Islet of Langerhans (tissue), 1 donor: ENCODE measurements at regions not wholly inside any gene's neighbourhood (a gene's known extent, or its start where the extent isn't known, plus 50 kb on each side); places are given as distances from the start of the nearest gene placed in this dataset.

Experiments used
- FAIRE-seq: peaks from one replicate; lab custom pipeline; 2011; peaks lifted over from hg19 to GRCh38; lab: Jason Lieb, UNC

DNA sequence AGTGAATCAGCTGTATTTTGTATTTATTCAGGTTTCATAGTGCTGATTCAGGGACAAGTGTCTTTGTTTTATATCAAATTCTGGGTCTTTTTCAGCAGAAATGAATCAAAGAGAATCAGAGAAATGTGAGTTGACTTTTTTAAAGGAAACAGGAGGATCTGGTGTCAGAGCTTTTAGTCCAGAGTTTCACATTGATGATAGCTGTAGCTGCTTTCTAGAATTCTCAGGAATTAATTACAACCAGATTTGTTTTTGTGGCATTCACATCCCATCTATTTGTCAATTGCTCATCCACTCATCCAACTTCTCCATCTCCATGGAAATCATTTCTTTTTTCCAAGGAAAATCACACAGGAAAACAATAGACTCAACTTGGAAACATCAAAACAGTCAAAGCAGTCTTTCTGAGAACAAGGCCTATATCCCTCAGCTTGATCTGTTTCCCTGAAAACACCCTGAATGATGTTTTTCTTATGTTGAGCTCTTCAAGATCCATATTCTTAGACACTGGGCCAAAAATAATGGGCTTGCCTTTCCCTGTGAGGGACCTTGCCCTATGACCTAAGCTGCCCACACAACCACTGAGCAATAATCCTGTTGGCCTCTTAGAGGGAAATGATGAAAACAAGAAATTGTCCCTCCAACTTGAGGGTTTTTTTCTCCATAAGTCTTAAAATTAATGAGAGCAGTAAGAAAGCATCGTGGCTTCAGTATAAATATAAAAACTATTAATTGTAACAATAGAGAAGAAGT is 249.5 kb upstream of the FN1 start:
- FAIRE-seq = no peak

DNA sequence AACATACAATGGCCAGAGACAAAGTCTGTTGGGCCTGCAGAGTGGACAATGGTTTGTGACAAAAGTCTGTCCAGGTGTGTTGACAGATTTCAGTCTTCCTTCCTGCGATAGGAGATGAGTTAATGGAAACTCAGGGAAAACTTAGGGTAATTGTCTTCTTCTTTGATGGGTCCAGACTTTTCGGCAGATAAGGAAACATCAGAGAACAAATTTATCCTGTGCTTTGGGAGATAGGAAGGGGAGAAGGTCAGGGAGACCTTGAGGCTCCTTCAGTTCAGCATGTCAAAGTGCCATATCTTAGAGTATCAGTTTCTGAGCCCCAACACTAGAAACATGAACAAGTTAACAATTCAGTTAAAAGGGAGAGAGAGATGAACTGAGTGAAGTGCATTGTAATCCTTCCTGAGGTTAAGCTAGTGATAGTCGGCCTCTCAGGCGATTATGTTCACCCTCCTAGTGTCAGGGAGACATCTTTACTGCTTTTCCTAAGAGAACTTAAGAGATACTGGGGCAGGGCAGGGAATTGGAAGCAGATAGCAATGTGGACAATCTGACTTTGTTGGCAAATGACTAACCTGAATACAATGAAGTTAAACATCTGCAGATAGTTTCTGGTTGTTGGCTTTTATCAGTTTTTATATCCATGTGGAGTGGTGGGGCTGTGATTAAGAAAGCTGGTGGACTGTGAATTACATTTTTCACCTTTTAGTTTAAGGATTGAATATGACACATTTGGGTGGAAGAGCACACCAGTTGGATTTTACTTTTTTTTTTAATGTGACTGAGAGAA is 248.8 kb upstream of the FN1 start:
- no peak for FAIRE-seq

DNA sequence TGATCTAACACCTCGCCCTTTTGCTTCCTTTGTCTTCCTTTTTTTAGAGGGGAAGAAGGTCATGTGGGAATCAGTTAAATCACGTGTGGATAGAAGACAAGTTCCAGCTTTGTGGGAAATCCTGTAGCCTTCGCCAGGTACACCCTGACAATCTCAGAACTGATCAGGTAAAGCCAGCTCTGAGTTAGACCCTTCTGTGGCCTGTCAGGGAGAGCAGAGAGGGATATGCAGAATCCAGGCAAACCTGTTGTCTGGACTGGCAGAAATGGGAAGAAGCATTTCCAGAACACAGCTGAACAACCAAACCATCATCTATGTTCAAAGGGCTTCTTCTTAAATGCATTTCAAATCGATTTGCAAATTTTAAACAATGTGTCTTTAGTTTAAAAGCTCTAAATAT is 247.4 kb upstream of the FN1 start:
- FAIRE-seq = no peak

DNA sequence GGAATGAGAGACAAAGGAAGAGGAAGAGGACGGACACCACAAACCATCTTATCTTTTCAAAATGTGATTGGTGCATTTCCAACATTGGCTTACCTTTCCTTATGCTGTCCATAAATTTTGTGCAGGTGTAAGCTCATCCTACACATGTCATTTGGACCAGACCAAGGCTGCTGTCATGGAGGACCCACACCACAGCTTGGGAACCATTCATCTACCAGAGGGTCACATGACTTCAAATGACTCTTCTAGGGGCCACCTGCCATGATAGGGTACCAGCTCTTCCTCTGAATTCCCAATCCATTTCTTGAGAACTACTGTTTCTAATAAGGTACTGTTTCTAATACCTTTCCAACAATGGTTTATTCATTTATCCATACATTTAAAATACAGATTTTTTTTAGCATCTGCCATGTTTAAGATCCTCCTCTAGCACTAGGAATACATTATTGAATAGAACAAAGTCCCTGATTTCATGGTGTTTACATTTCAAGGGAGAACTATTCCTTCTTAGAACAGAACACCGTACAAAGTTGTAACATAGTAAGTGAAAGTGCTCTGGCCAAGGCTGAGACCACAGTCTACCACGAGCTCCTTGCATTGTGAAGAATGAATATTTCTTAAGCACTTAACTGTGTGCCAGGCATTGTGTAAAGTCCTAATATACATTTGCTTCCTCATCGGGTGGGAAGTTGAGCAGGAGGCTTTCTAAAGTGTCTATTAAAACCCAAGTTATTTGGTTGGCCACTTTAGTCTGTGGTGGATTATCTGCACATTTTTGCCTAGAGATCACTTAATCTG is 246.1 kb upstream of the FN1 start:
- FAIRE-seq = no peak

DNA sequence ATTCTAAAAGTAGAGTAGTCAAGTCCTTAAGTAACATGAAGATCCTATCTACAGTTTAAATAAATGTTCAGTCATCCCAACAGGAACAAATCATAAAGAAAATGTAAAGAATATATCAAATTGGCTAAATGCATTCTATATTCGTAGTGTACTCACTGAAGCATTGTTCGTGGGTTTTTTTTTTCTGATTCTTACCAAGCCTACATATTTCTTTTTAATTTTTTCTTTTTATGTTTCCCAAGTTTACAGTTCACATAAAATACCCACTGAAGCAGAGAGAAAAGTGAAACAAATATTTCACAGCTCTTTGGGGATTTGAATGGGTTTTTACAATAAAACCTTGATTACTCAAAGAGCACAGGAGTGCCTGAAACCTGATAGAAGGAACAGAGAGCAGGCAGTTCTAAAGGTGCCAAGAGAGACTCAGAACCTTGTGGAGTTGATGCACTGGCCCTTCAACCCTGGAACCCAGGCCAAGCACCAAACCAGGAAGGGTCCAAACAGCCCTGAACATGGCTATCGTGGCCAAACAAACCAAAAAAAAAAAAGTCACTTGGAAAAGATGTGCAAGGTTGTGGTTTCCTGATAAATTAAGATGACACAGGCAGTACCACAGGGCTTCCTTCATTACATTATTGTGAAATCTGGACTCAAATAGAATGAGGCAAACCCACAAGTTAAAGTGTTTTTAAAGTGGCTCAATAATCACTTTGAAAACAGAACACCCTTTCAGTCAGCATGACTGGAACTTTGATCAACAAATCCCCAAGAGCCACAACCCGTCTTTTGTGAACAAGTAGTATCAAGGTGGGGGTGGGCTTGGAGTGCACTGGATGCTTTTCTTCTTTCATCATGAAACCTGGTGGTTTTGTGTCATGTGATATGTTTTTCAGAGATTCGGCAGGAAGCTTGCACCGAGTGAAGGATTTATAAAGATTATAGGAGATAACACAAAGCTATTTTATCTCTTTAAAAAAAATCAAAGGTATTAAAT is 245.0 kb upstream of the FN1 start:
- no peak for FAIRE-seq

DNA sequence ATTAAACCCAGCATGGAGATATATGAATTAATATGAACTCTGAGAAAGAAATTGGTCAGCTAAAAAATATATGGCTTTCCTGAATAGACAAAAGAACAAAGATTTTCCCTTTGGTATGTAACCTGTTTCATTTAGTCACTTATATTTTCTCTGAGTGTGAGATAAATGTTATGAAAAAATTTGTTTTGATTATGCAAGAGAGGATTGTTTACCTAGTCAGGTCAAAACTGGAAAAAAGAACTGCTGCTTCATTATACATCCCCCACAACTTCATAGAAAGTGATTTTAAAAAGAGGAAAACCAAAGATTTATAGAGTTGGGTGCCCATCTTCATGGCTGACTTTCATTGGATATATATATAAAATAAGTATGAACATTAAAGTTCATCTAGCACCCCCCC is 242.2 kb upstream of the FN1 start:
- no peak for FAIRE-seq

DNA sequence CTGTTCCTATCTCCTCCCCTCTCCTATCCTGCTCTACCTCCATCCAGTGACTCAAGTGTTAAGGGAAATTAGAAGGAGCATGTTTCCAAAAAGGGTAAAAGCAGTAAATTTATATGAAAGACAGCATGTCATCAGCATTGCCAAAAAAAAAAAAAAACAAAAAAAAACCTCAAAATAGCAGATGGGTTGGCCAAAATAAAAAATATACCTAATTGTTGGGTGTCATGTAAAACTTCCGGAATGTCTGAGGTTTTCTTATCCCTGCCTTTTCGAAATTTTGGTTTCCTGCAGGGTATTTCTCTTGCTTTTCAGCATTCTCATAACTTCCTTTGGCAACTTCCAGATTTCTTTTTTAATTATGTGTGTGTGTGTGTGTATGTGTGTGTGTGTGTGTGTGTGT is 241.6 kb upstream of the FN1 start:
- FAIRE-seq = no peak

DNA sequence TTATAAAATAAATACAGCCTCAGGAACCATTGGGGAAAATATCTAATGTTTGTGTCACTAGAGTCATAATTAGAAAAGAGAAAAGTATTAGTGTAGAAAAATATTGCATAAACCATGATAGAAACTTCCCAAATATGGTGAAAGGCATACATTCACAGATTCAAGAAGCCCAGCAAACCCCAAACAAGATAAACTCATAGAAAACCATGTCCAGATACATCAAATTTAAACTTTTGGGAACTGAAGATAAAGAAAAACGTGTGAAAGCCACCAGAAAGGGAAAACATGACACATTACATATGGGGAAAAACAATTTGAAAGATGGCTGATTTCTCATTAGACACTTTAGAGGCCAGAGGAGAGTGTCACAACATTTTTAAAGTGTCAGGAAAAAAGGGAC is 236.5 kb upstream of the FN1 start:
- no peak for FAIRE-seq

DNA sequence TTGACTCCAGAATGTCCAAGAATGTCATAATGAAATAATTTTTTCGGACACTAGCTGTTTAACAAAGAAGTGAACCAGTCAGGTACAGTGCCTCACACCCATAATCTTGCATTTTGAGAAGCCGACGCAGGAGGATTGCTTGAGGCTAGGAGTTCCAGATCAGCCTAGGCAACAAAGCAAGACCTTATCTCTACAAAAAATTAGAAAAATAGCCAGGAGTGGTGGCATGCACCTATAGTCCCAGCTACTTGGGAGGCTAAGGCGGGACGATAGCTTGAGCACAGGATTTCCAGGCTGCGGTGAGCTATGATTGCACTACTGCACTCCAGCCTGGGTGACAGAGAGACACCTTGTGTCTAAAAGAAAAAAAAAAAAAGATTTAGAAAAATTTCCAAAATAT is 235.8 kb upstream of the FN1 start:
- no peak for FAIRE-seq

DNA sequence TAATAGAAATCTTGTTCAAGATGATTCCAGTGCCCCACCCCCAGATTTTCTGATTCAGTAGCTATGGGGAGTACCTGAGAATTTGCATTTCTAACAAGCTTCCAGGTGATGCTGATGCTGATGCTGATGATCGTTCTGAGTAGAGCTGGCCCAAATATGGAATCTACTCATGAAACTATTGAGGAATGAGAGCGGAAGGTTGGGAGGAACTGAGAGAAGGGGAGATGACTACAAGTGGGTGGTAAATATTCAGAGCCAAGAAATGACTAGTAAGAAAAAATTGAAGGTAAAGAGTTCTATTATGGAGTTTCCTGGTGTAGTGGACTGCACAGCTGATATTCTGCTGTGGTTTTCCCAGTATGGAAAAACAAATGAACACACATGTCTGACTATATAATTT is 235.4 kb upstream of the FN1 start:
- FAIRE-seq = no peak

DNA sequence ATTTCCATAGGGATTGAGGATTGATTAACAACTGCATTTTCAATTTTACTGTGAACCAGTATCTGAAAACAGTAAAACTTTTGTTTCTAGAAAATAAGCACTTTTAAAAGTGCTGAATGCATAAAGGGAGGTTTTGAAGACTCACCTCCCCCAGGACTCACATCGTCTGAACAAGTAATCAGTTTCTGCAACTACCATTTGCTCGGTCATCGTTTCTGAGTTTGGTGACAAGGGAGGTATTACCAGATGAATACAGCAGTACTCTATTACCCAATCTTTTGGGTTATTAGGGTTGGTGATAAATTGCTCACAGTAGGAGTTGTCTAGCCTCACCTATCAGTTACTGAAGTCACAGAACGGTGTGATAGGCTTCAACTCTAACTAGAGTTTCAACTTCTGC is 234.5 kb upstream of the FN1 start:
- no peak for FAIRE-seq

DNA sequence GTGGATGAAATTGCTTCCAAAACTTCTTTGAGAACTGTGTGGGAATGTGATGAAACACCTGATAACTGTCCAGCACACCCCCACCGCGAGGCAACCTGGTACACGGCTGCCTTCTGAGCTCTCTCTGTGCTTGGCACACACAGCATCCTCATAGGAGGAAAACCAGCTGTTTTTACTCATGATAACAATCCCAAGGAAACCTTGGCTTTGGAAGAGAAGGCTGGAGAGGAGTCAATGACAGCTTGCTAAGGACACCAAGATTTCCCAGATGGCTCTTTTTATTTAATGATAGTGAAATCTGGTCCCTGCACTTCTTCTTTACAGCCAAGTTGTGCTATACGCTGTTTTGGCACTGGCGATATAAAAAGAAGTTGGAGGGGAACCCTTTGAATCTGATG is 232.5 kb upstream of the FN1 start:
- FAIRE-seq = no peak

DNA sequence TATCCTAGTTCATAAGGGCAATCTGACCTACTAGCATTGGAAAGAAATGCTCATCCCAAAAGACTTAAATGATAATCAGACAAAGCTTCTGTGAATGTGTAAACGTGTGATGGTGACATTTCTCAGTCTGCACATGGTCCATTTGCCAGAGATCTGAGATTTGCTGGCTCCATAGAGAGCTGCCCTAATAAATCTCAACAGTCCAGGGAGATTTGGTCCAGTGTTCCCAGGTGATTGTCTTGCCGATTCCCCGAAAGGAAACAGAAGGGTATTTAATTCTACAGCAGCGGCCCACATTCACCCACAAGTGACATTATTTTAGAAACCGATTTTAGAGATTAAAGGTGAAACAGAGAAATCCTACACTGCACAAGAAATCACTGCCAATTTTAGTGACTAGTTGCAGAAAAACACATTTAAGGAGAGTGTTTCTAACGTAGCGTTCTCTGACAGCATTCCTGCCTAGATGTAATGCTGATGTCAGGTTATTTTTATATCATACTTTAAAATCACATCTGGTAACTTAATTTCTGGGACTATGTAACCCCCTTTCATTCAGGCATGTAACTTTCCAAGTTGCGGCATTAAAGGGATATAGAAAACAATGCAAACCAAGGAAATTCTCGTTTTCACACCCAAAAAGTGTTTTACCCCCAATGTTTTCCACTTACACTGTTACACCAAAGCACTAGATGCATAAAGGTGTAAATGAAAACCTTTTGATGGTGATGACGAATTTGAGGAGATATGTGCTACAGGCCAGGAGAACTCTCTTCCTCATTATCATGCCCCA is 231.9 kb upstream of the FN1 start:
- FAIRE-seq = no peak

DNA sequence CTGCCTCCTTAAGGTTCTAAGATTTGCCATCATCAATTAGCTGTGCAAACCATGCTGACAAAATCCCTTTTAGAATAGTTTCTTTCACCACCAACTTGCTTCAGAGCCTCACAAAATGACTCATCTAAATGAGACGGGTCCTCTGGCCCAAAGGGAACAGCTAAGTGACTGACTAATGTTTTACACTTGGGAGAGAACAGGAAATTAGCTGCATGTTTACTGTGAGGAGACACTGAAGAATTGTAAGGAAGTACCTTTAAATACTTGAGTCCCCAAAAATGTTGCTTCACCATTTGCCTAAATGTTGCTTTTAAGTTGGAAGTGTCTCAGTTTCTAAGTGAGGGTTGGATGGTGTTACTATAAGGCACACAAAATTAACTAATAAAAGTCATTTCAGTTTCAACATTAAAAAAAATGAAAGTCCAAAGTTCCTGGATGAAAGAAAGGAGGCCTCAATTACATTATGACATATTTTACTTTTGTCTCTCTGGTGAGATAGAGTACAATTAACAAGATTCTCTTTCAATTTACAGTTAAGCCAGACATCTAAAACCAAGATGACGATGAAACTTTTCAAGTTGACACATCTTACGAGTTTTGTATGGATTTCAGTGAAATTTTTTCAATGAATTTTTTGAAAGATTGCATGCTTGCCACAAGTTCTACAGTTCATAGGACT is 229.1 kb upstream of the FN1 start:
- FAIRE-seq = no peak

DNA sequence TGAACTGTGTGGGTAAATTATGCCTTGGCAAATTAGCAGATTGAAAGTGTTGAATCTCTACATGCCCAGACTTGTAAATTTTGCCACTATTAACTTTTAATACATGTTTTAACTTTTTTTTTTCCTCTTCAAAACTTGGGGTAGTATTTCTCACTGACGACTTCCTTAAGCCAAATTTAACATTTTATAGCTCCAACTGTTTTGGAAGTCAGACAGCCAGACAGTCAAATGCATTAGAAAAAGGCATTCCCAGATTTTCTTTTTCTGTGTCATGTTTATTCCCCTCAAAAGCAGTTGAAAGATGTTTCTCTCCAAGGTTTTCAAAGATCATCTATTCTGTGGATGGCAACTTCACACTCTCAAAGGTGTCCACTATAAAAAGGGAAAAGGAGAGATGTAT is 226.8 kb upstream of the FN1 start:
- no peak for FAIRE-seq

DNA sequence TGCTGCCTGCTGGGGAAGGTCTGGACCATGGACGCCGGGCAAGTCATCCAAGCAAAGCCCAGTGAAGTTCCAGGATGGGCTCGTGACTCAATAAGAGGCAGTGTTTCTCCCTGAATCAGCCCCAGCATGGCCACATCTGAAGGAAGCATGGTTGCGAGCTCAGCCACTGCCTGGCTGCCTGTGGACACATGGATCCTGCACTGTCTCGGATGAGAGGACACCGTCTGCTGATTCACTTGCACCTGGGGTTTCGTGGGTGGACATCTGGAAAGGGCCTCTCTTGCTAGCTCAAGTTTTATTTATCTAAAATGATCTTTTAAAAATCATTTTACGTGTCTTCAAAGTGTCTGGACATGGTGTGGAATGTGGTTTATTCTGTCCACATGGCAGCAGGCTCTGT is 224.8 kb upstream of the FN1 start:
- FAIRE-seq = no peak

DNA sequence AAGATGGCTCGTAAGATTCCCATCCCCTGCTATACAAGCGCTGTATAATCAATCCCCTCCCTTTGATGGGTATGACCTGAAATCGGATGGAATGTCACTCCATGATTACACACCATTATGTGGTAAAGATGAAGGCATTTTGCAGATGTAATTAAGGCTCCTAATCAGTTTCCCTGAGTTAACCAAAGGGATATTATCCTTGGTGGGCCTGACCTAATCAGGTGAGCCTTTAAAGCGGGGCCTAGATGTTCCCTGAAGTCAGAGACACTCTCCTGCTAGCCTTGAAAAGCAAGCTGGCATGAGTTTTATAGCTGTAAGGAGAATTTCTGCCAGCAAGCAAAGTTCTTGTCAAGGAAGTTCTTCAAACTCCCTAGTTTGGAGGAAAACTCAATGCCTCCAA is 223.8 kb upstream of the FN1 start:
- FAIRE-seq = no peak

DNA sequence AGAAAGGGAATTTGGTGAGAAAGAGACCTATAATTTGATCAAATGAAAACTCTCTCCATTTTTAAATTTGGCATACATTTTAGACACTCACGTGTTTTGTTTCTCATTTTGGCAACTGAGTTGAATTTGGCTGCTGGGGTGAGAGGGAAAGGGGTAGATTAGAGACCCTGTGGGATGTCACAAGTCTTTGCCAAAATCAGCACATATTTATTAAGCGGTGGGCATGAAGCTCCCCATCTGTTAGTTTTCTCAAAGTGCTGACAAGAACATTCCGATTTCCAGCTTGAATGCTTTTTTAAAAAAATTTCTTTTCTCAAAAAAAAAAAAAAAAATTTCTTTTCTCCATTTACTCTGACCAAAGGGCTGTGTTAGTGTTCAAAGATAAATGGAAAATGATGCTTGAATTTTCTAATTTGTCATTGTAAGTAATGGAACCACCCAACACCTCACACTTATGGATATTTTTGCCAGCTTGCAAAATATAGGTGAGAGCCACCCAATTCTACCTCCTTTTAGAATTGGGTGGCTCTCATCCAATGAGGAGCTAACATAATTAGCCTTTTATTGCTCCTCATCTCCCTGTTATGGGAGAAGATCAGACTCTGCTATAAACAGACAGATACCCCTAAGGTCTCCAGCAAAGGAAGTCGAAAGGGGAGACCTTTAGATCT is 222.9 kb upstream of the FN1 start:
- no peak for FAIRE-seq

DNA sequence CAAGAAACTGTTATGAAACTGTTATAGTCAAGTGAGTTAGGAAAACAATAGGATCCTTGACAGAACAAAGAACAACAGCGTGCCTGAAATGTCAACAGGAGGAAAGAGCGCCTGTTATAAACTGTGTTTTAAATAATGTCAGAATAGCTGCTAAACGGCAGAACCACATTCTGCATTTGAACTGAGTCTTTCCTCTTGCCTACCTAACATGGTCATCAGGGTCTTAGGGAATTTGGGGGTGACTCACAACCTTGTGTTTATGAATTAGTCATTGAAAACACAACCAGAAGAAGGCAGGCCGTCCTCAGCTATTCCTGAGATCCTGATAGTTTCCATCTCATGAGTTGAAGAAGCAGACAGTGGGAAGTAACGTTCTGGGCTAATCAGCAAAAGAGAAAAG is 222.0 kb upstream of the FN1 start:
- FAIRE-seq = no peak
